GM10266 (cell line): ENCODE measurements at regions not wholly inside any gene's neighbourhood (a gene's known extent, or its start where the extent isn't known, plus 50 kb on each side); places are given as distances from the start of the nearest gene placed in this dataset.

ENCODE experiments used
- DNase-seq: peaks from one replicate; pipeline ENCODE4 v3.0.0; 2012; ENCODE audit errors: extremely low spot score
- CTCF ChIP-seq: IDR thresholded peaks from 2 replicates; pipeline ENCODE4 v1.5.1; 2012; ENCODE audit warnings: mild to moderate bottlenecking, low read depth; ENCODE audit not compliant: control insufficient read depth, insufficient read depth; ENCODE audit errors: missing control alignments

- DNase-seq = no peak
- no peak for TF ChIP-seq CTCF
These were observed 338.7 kb downstream of the TXNL1 start for GRCh38 chr18:56299740-56300139.

GRCh38 chr18:56298935-56299334 is 339.5 kb downstream of the TXNL1 start:
- TF ChIP-seq CTCF = no peak
- DNase-seq = no peak

GRCh38 chr18:56296381-56296780 is 342.0 kb downstream of the TXNL1 start:
- no peak for DNase-seq
- TF ChIP-seq CTCF = no peak

GRCh38 chr18:56294484-56295183 is 343.8 kb downstream of the TXNL1 start:
- TF ChIP-seq CTCF = no peak

GRCh38 chr18:56291294-56291693 is 347.1 kb downstream of the TXNL1 start:
- TF ChIP-seq CTCF = no peak

More at GRCh38 chr18:56294484-56295183, 343.8 kb downstream of the TXNL1 start:
- no peak for DNase-seq

GRCh38 chr18:56289381-56289780 is 349.0 kb downstream of the TXNL1 start:
- no peak for TF ChIP-seq CTCF

More at GRCh38 chr18:56291294-56291693, 347.1 kb downstream of the TXNL1 start:
- DNase-seq = no peak

GRCh38 chr18:56286775-56287325 is 351.5 kb downstream of the TXNL1 start:
- TF ChIP-seq CTCF = no peak
- no peak for DNase-seq

More at GRCh38 chr18:56289381-56289780, 349.0 kb downstream of the TXNL1 start:
- no peak for DNase-seq
